ENCODE measurements at regions not wholly inside any gene's neighbourhood (a gene's known extent, or its start where the extent isn't known, plus 50 kb on each side); places are given as distances from the start of the nearest gene placed in this dataset.

DNA sequence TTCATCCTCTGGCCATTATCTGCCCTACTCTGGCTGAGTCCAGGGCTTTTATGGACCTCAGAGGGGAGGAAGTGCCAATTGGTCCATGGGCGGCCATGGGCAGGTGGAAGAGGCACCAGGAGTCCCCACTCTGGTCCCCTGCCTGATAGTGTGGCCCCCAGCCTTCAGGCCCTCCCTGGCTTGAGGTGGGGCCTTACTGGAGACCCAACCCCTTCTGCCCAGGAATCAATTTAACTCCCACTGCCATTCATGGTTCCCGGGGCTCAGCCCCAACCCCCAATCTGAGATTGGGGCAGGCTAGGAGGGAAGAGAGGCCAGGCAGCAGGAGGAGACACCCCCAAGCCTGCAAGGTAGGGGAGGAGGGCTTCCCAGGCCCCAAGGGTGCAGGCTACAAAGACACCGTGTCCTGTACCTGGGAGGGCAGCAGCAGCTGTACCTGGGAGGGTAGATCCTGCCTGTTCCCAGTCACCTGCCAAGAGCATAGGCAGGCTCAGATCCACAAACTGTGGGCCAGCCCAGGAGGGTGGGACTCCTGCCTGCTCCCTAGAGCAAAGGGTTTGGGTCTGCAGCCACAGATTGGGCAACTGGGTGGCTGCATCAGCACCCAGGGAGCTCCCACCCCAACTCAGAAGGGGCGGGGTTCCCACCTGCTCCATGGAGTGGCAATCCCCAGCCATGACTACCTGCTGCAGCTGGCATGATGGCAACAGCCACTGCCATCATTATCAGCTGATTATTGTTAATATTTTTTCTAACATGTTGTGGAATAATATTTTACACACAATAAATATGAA lies 1044.1 kb upstream of the B3GALT2 start:
- TF ChIP-seq, protein P1, sequence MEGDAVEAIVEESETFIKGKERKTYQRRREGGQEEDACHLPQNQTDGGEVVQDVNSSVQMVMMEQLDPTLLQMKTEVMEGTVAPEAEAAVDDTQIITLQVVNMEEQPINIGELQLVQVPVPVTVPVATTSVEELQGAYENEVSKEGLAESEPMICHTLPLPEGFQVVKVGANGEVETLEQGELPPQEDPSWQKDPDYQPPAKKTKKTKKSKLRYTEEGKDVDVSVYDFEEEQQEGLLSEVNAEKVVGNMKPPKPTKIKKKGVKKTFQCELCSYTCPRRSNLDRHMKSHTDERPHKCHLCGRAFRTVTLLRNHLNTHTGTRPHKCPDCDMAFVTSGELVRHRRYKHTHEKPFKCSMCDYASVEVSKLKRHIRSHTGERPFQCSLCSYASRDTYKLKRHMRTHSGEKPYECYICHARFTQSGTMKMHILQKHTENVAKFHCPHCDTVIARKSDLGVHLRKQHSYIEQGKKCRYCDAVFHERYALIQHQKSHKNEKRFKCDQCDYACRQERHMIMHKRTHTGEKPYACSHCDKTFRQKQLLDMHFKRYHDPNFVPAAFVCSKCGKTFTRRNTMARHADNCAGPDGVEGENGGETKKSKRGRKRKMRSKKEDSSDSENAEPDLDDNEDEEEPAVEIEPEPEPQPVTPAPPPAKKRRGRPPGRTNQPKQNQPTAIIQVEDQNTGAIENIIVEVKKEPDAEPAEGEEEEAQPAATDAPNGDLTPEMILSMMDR (IDR thresholded peaks at IDR 0.05; ENCODE audit: control insufficient read depth, insufficient read depth, low read depth, low read length, missing control alignments) = no peak
- no peak overlapping the region for H3K4me3 ChIP-seq (ENCODE audit: control insufficient read depth, low read depth, low read length)
- DNase-seq (ENCODE audit: low read depth) = no peak

DNA sequence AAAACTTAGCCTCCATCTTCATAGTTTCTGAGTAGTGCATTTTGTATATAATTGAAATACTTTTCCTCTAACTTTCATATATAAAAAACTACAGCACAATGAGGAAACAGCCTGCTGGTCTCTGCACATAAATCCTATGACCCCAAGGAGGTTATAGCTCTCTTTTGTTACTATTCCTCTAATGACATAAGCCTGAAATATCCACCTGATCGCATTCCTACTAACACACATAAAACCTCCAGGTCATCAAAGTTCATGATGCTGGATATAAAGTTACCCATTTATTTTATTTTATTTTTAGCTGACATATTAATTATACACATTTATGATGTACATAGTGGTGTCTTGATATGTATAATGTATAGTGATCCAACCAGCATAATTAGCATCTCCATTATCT lies 1042.0 kb upstream of the B3GALT2 start:
- TF ChIP-seq, protein P1 (IDR thresholded peaks at IDR 0.05; ENCODE audit: control insufficient read depth, insufficient read depth, low read depth, low read length, missing control alignments) = no peak
- DNase-seq (ENCODE audit: low read depth) = no peak
- H3K4me3 ChIP-seq (ENCODE audit: control insufficient read depth, low read depth, low read length) = no peak overlapping the region

DNA sequence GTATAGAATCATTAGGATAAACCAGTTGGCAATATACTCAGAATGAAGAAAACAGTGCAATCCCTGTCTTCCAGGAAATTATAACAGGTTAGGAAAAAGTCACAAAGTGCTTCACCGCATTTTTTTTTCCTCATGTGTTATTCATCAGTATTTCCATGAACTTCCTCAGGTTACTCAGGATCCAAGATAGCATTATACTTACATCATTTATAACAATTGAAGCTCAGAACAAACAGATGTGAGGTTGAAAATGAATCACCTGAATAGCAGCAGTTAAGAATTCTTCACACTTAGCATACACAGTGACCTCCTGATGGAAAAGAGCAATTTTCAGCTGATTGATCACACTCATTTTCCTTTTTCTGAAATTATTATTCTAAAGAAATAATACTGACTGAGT lies 1040.7 kb upstream of the B3GALT2 start:
- TF ChIP-seq, protein P1 (IDR thresholded peaks at IDR 0.05; ENCODE audit: control insufficient read depth, insufficient read depth, low read depth, low read length, missing control alignments) = no peak
- DNase-seq (ENCODE audit: low read depth) = no peak
- no peak overlapping the region for H3K4me3 ChIP-seq (ENCODE audit: control insufficient read depth, low read depth, low read length)

DNA sequence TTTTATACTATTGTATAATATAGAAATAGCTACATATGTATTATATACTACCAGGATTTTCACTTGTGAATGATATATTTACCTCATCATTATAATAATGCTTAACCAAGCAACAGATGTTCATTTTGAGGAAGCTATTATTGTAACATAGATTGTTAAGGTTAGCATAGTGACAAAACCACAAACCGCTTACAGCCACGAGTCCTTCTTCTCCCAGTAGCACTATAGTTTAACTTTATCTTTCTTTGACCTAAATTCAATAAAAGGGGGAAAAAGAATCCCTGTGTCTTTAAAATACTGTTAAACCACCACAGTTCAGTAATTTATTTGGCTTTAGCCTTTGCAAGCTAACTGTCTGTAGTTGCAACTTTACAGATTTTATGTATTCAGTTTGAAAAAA lies 1039.4 kb upstream of the B3GALT2 start:
- no peak for DNase-seq (ENCODE audit: low read depth)
- TF ChIP-seq, protein P1 (IDR thresholded peaks at IDR 0.05; ENCODE audit: control insufficient read depth, insufficient read depth, low read depth, low read length, missing control alignments) = no peak
- no peak overlapping the region for H3K4me3 ChIP-seq (ENCODE audit: control insufficient read depth, low read depth, low read length)

DNA sequence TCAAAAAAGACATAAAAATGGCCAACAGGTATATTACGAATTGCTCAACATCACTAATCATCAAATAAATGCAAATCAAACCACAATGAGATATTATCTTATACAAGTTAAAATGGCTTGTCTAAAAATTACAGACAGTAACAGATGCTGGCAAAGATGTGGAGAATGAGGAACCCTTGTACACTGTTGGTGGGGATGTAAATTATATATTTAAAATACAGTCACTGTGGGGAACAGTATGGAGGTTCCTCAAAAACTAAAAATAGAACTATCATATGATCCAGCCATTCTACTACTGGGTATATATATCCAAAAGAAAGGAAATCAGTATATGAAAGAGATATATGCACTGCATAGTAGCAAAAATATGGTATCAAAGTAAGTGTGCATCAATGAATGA lies 1037.2 kb upstream of the B3GALT2 start:
- TF ChIP-seq, protein P1 (IDR thresholded peaks at IDR 0.05; ENCODE audit: control insufficient read depth, insufficient read depth, low read depth, low read length, missing control alignments) = no peak
- H3K4me3 ChIP-seq (ENCODE audit: control insufficient read depth, low read depth, low read length) = no peak overlapping the region
- DNase-seq (ENCODE audit: low read depth) = no peak

DNA sequence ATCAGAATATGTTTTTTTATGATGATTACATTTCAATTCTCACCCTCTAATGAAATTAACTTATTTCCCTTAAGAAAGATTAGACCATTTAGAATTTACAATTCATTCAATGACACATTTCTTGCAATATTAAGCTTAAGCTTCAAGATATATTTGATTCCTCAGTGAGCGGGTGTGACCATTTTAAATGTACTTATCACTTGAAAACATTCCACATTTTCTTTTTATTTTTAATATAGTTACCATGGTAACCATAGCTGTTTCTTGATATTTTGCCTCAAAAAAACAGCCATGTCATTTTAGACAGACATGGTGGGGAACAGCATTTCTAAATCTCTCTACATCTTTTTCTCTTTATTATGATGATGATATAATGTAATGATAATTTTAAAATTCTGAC lies 1029.0 kb upstream of the B3GALT2 start:
- TF ChIP-seq, protein P1 (IDR thresholded peaks at IDR 0.05; ENCODE audit: control insufficient read depth, insufficient read depth, low read depth, low read length, missing control alignments) = no peak
- no peak overlapping the region for H3K4me3 ChIP-seq (ENCODE audit: control insufficient read depth, low read depth, low read length)
- no peak for DNase-seq (ENCODE audit: low read depth)

Measured in AG09309 (cell line).